IMR-90 (cell line): ENCODE measurements at regions not wholly inside any gene's neighbourhood (a gene's known extent, or its start where the extent isn't known, plus 50 kb on each side); places are given as distances from the start of the nearest gene placed in this dataset.

ENCODE experiments used
- ATAC-seq: fragments of 200-7000 bp; cut with Tn5 transposase; 2 replicates; pipeline ENCODE4 v1.9.1; 2020; ENCODE audit warnings: low read depth, mild to moderate bottlenecking, moderate library complexity
- BruUV-seq: library from RNA; stranded (reverse); fragments of 400-500 nt; replicated peaks from 2 replicates; lab custom pipeline; 2021; lab: Mats Ljungman, UMichigan
- CTCF ChIA-PET: fragments of 300-600 bp; formaldehyde crosslinking; extraction: SDS; loops from one replicate; lab custom pipeline; 2021; ENCODE audit warnings: antibody characterized with exemption; lab: Yijun Ruan, JAX
- POLR2A ChIA-PET: fragments of 300-600 bp; sonication (Branson Sonifier 250); formaldehyde crosslinking; loops from one replicate; lab custom pipeline; 2022; ENCODE audit warnings: antibody characterized with exemption; ENCODE audit not compliant: unreplicated experiment; lab: Charles Lee
- DNase-seq: peaks from one replicate; pipeline ENCODE4 v3.0.0; 2013
- H2AFZ ChIP-seq: replicated peaks from 2 replicates; pipeline ENCODE3; 2013; ENCODE audit warnings: low read length, mild to moderate bottlenecking; ENCODE audit not compliant: poor library complexity
- H2AK5ac ChIP-seq: 2 replicates; pipeline ENCODE4 v1.6.1; 2013; ENCODE audit warnings: low read depth, low read length, inconsistent platforms
- H2AK9ac ChIP-seq: replicated peaks from 2 replicates; pipeline ENCODE3; 2013; ENCODE audit warnings: mild to moderate bottlenecking, low read depth, low read length, moderate library complexity; ENCODE audit not compliant: poor library complexity
- H2BK120ac ChIP-seq: 2 replicates; pipeline ENCODE4 v1.6.1; 2013; ENCODE audit warnings: low read depth, low read length, inconsistent platforms
- H2BK15ac ChIP-seq: 3 replicates; pipeline ENCODE4 v1.6.1; 2013; ENCODE audit warnings: low read depth, low read length, inconsistent platforms
- H2BK20ac ChIP-seq: 2 replicates; pipeline ENCODE4 v1.6.1; 2013; ENCODE audit warnings: low read depth, mild to moderate bottlenecking, inconsistent platforms, low read length, moderate library complexity
- H2BK5ac ChIP-seq: 2 replicates; pipeline ENCODE4 v1.6.1; 2013; ENCODE audit warnings: mild to moderate bottlenecking, low read depth, low read length, inconsistent platforms; ENCODE audit not compliant: poor library complexity, severe bottlenecking
- H3K14ac ChIP-seq: replicated peaks from 2 replicates; pipeline ENCODE4 v1.6.1; 2013; ENCODE audit warnings: low read depth, low read length, inconsistent platforms
- H3K18ac ChIP-seq: 2 replicates; pipeline ENCODE4 v1.6.1; 2013; ENCODE audit warnings: low read depth, low read length, control low read depth
- H3K23ac ChIP-seq: 2 replicates; pipeline ENCODE4 v1.6.1; 2013; ENCODE audit warnings: low read depth, low read length, inconsistent platforms
- H3K27ac ChIP-seq: 2 replicates; pipeline ENCODE4 v1.5.1; 2013; ENCODE audit warnings: mild to moderate bottlenecking, control low read depth, low read length; ENCODE audit not compliant: insufficient read depth
- H3K27me3 ChIP-seq: 2 replicates; pipeline ENCODE4 v1.6.1; 2013; ENCODE audit warnings: low read length; ENCODE audit not compliant: control insufficient read depth, insufficient read depth
- H3K36me3 ChIP-seq: 2 replicates; pipeline ENCODE4 v1.6.1; 2013; ENCODE audit warnings: low read length, mixed read lengths; ENCODE audit not compliant: control insufficient read depth, insufficient read depth
- H3K4ac ChIP-seq: 2 replicates; pipeline ENCODE4 v1.6.1; 2013; ENCODE audit warnings: low read depth, low read length, inconsistent platforms
- H3K4me1 ChIP-seq: 2 replicates; pipeline ENCODE4 v1.6.1; 2013; ENCODE audit warnings: low read length, mixed read lengths; ENCODE audit not compliant: control insufficient read depth, insufficient read depth
- H3K4me2 ChIP-seq: 2 replicates; pipeline ENCODE4 v1.6.1; 2013; ENCODE audit warnings: low read depth, mild to moderate bottlenecking, control low read depth, low read length, moderate library complexity
- H3K4me3 ChIP-seq: 2 replicates; pipeline ENCODE4 v1.5.1; 2013; ENCODE audit warnings: low read depth, mild to moderate bottlenecking, control low read depth, low read length, moderate library complexity; ENCODE audit not compliant: insufficient read depth
- H3K56ac ChIP-seq: 2 replicates; pipeline ENCODE4 v1.6.1; 2013; ENCODE audit warnings: low read length, inconsistent platforms; ENCODE audit not compliant: insufficient read depth; ENCODE audit errors: extremely low read depth
- H3K79me1 ChIP-seq, 2 experiments: 2 replicates each; pipeline ENCODE4 v1.6.1; 2013; ENCODE audit warnings: low read length in 2 of 2, inconsistent platforms in 1 of 2, low read depth in 1 of 2
- H3K9ac ChIP-seq: 2 replicates; pipeline ENCODE4 v1.6.1; 2013; ENCODE audit warnings: low read depth, low read length, control low read depth
- H3K9me1 ChIP-seq: 2 replicates; pipeline ENCODE4 v1.6.1; 2013; ENCODE audit warnings: low read length, inconsistent platforms; ENCODE audit not compliant: insufficient read depth
- H3K9me3 ChIP-seq: 2 replicates; pipeline ENCODE4 v1.6.1; 2013; ENCODE audit warnings: low read length; ENCODE audit not compliant: control insufficient read depth, insufficient read depth
- H4K20me1 ChIP-seq: 2 replicates; pipeline ENCODE4 v1.6.1; 2013; ENCODE audit warnings: low read length, inconsistent platforms; ENCODE audit not compliant: insufficient read depth
- H4K5ac ChIP-seq: 2 replicates; pipeline ENCODE4 v1.6.1; 2013; ENCODE audit warnings: mild to moderate bottlenecking, low read depth, low read length, control low read depth
- H4K8ac ChIP-seq, 2 experiments: 2 replicates each; pipeline ENCODE4 v1.6.1; 2013; ENCODE audit warnings: low read depth in 2 of 2, low read length in 2 of 2, control low read depth in 1 of 2, inconsistent platforms in 1 of 2
- H4K91ac ChIP-seq: 2 replicates; pipeline ENCODE4 v1.6.1; 2013; ENCODE audit warnings: low read depth, low read length, inconsistent platforms; ENCODE audit not compliant: insufficient read depth
- BHLHE40 ChIP-seq: fragments of 150-350 bp; IDR thresholded peaks from 2 replicates; pipeline ENCODE4 v1.6.1; 2016; ENCODE audit warnings: mild to moderate bottlenecking, low read depth, low read length
- CTCF ChIP-seq: conservative IDR thresholded peaks from 2 replicates; pipeline ENCODE4 v1.5.1; 2012; ENCODE audit warnings: mild to moderate bottlenecking, low read depth, low read length, improper control_type of control experiment
- ELK1 ChIP-seq: fragments of 150-350 bp; IDR thresholded peaks from 2 replicates; pipeline ENCODE4 v1.6.1; 2016; ENCODE audit warnings: low read depth, mild to moderate bottlenecking, low read length, moderate library complexity, borderline replicate concordance
- MAFK ChIP-seq: IDR thresholded peaks from 2 replicates; pipeline ENCODE4 v1.6.1; 2012; ENCODE audit warnings: low read depth, low read length, improper control_type of control experiment
- MAZ ChIP-seq: IDR thresholded peaks from 2 replicates; pipeline ENCODE4 v1.6.1; 2012; ENCODE audit warnings: low read depth, mild to moderate bottlenecking, low read length, improper control_type of control experiment, moderate library complexity, borderline replicate concordance
- NFE2L2 ChIP-seq: fragments of 150-350 bp; IDR thresholded peaks from 2 replicates; pipeline ENCODE4 v1.6.1; 2016; ENCODE audit warnings: low read depth, mild to moderate bottlenecking, low read length
- RAD21 ChIP-seq: IDR thresholded peaks from 2 replicates; pipeline ENCODE4 v1.6.1; 2012; ENCODE audit warnings: low read length, improper control_type of control experiment
- RFX5 ChIP-seq: IDR thresholded peaks from 2 replicates; pipeline ENCODE4 v1.8.0; 2012; ENCODE audit warnings: low read depth, mild to moderate bottlenecking, low read length, moderate library complexity
- SMC3 ChIP-seq: fragments of 150-350 bp; IDR thresholded peaks from 2 replicates; pipeline ENCODE4 v1.6.1; 2016; ENCODE audit warnings: low read depth, mild to moderate bottlenecking, antibody characterized with exemption, low read length, moderate library complexity
- WGBS, 2 experiments: methylation state at CpG; one replicate each; pipeline versions ENCODE4 v1.1.5 to v1.1.7; 2013; ENCODE audit warnings: missing lambda C conversion rate in 2 of 2; ENCODE audit not compliant: insufficient read length in 1 of 2; ENCODE audit errors: extremely low coverage in 2 of 2; 5-methylcytosine and 5-hydroxymethylcytosine counted together
- dilution Hi-C: fragments of 300-500 bp; cut with HindIII; formaldehyde crosslinking; loops from one replicate; pipeline ENCODE4 v1.14.3; 2018; ENCODE audit warnings: low sequenced_read_pairs; ENCODE audit not compliant: unreplicated experiment
- in situ Hi-C: fragments of 300-500 bp; cut with MboI; formaldehyde crosslinking; loops from 3 replicates; pipeline ENCODE4 v1.14.3; 2019; ENCODE audit warnings: low sequenced_read_pairs, inconsistent platforms, mixed read lengths
- intact Hi-C: fragments of 100-400 bp; cut with micrococcal nuclease; formaldehyde crosslinking; loops from 2 replicates; pipeline ENCODE4 v1.10.0; 2022

- Histone ChIP-seq H3K9me1 (no peaks in the 10 kb centered on the region), H4K91ac (no peak overlapping the region), H2AK9ac (no peak overlapping the region), H3K14ac (no peak overlapping the region), H3K9me3 (no peaks in the 10 kb centered on the region), H3K36me3 (no peaks in the 10 kb centered on the region), H3K18ac (no peak overlapping the region), H3K4ac (no peak overlapping the region), H2AK5ac (no peak overlapping the region), H3K56ac (no peak overlapping the region), H2BK5ac (no peak overlapping the region), H3K4me3 (no peak overlapping the region), H3K4me2 (no peak overlapping the region), H4K20me1 (no peaks in the 10 kb centered on the region), H4K8ac (no peak overlapping the region), H3K27me3 (no peaks in the 10 kb centered on the region), H2BK20ac (no peak overlapping the region), H3K27ac (no peak overlapping the region), H2AFZ (no peak overlapping the region), H4K5ac (no peak overlapping the region), H2BK120ac (no peak overlapping the region), H3K23ac (no peak overlapping the region), H3K4me1 (no peaks in the 10 kb centered on the region), H3K79me1 (no peaks in the 10 kb centered on the region), H3K9ac (no peak overlapping the region), H2BK15ac (no peak overlapping the region)
- intact Hi-C loops (no loop called here), in situ Hi-C loops (no loop called here), dilution Hi-C loops (no loop called here)
- WGBS, 2 experiments: 67% methylated on average over 2 of the region's 7 CpGs; no CpG with 5 or more reads in 1 of the 2 experiments
- CTCF ChIA-PET: no interaction called here
- POLR2A ChIA-PET: no interaction called here
- no TSS peak for BruUV-seq
- no peak for ATAC-seq
- TF ChIP-seq MAFK: no peak
- TF ChIP-seq RAD21: no peak
- no peak for TF ChIP-seq NFE2L2
- no peak for TF ChIP-seq RFX5
- TF ChIP-seq ELK1: no peak
- TF ChIP-seq MAZ: no peak
- TF ChIP-seq BHLHE40: no peak
- no peak for TF ChIP-seq SMC3
- no peak for TF ChIP-seq CTCF
- no peak for DNase-seq
Observed at GRCh38 chr1:30234091-30234490, 489.3 kb downstream of the MATN1 start.
